ENCODE measurements at regions not wholly inside any gene's neighbourhood (a gene's known extent, or its start where the extent isn't known, plus 50 kb on each side); places are given as distances from the start of the nearest gene placed in this dataset.

DNA sequence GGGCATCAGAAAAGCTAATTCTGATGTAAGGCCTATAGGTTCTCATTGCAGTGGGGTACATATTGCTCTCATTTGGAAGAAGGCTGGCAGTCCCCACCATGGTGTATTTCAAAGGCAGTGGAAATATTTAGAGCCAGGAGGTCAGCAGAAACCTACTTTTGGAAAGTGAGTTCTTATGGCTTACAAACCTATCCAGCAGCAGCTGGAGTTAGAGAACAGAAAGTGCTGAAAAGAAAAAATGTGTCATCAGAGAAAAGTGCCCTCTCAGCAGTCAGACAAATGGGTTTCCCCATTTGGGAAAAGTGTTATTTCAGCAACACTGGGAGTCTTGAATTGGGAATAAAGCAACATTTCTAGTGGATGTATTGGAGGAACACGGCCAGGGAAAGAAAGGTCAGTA lies 105.7 kb upstream of the IGFBP3 start:
- no peak overlapping the region for H3K9ac ChIP-seq (ENCODE audit: control insufficient read depth, insufficient read depth, low read length)
- TF ChIP-seq BMI1 (IDR thresholded peaks at IDR 0.05; ENCODE audit: borderline replicate concordance) (no peak), ZNF207 (IDR thresholded peaks at IDR 0.05; ENCODE audit: borderline replicate concordance) (no peak), MEF2B (IDR thresholded peaks at IDR 0.05; ENCODE audit: partially characterized antibody, poor library complexity, severe bottlenecking) (no peak), PAX8 (IDR thresholded peaks at IDR 0.05) (no peak), CHD1 (IDR thresholded peaks at IDR 0.05; ENCODE audit: low read depth, low read length) (no peak), IKZF1 (conservative IDR thresholded peaks at IDR 0.05) (no peak)
- TF ChIP-seq, protein P1, sequence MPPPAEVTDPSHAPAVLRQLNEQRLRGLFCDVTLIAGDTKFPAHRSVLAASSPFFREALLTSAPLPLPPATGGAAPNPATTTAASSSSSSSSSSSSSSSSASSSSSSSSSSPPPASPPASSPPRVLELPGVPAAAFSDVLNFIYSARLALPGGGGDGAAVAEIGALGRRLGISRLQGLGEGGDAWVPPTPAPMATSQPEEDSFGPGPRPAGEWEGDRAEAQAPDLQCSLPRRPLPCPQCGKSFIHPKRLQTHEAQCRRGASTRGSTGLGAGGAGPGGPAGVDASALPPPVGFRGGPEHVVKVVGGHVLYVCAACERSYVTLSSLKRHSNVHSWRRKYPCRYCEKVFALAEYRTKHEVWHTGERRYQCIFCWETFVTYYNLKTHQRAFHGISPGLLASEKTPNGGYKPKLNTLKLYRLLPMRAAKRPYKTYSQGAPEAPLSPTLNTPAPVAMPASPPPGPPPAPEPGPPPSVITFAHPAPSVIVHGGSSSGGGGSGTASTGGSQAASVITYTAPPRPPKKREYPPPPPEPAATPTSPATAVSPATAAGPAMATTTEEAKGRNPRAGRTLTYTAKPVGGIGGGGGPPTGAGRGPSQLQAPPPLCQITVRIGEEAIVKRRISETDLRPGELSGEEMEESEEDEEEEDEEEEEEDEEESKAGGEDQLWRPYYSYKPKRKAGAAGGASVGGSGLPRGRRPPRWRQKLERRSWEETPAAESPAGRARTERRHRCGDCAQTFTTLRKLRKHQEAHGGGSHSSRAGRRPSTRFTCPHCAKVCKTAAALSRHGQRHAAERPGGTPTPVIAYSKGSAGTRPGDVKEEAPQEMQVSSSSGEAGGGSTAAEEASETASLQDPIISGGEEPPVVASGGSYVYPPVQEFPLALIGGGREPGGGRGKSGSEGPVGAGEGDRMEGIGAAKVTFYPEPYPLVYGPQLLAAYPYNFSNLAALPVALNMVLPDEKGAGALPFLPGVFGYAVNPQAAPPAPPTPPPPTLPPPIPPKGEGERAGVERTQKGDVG (CRISPR knock-in tag; IDR thresholded peaks at IDR 0.05), result no peak
- TF ChIP-seq, protein P2, sequence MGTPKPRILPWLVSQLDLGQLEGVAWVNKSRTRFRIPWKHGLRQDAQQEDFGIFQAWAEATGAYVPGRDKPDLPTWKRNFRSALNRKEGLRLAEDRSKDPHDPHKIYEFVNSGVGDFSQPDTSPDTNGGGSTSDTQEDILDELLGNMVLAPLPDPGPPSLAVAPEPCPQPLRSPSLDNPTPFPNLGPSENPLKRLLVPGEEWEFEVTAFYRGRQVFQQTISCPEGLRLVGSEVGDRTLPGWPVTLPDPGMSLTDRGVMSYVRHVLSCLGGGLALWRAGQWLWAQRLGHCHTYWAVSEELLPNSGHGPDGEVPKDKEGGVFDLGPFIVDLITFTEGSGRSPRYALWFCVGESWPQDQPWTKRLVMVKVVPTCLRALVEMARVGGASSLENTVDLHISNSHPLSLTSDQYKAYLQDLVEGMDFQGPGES (IDR thresholded peaks at IDR 0.05), result no peak
- TF ChIP-seq, protein P3, sequence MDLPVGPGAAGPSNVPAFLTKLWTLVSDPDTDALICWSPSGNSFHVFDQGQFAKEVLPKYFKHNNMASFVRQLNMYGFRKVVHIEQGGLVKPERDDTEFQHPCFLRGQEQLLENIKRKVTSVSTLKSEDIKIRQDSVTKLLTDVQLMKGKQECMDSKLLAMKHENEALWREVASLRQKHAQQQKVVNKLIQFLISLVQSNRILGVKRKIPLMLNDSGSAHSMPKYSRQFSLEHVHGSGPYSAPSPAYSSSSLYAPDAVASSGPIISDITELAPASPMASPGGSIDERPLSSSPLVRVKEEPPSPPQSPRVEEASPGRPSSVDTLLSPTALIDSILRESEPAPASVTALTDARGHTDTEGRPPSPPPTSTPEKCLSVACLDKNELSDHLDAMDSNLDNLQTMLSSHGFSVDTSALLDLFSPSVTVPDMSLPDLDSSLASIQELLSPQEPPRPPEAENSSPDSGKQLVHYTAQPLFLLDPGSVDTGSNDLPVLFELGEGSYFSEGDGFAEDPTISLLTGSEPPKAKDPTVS (IDR thresholded peaks at IDR 0.05; ENCODE audit: low read depth, low read length), result no peak
- H4K20me1 ChIP-seq (ENCODE audit: control insufficient read depth, insufficient read depth), result no peaks in the 10 kb centered on the region
- FAIRE-seq (no peak), ATAC-seq (no peak), DNase-seq (ENCODE audit: low read depth, low spot score) (no peak)
- H3K4me3 ChIP-seq, result no peak overlapping the region
- no peaks in the 10 kb centered on the region for H3K27me3 ChIP-seq (replicated peaks in 1 of 2; ENCODE audit: control insufficient read depth in 2 of 2, insufficient read depth in 2 of 2, low read length in 1 of 2)
- H3K79me2 ChIP-seq (ENCODE audit: control insufficient read depth, insufficient read depth, low read length), result no peaks in the 10 kb centered on the region
- H3K4me2 ChIP-seq (ENCODE audit: control insufficient read depth, insufficient read depth), result no peak overlapping the region
- ChIA-PET SMC1A (ENCODE audit: uncharacterized antibody, unreplicated experiment) (interaction anchor here (2.0 kb wide), 1 partner anchor 11 kb away, joined by 8 read pairs; no protein-coding TSS in a partner anchor), POLR2A (no interaction called here), CTCF (no interaction called here), RAD21 (ENCODE audit: unreplicated experiment) (no interaction called here)
- no peaks in the 10 kb centered on the region for H3K9me3 ChIP-seq (replicated peaks; ENCODE audit: control insufficient read depth, insufficient read depth, low read length)
- intact Hi-C loops (cut with micrococcal nuclease; ENCODE audit: unreplicated experiment), result no loop called here
- H3K27ac ChIP-seq (ENCODE audit: control insufficient read depth, insufficient read depth), result no peak overlapping the region
- no peaks in the 10 kb centered on the region for H3K4me1 ChIP-seq (ENCODE audit: control insufficient read depth, insufficient read depth, low read length)
- WGBS (ENCODE audit: insufficient coverage, insufficient replicate concordance, low lambda C conversion rate, missing lambda C conversion rate), result 0% methylated on average over 1 of the region's 1 CpG
- no peaks in the 10 kb centered on the region for H3K36me3 ChIP-seq (ENCODE audit: control insufficient read depth in 2 of 2, insufficient read depth in 2 of 2, low read length in 1 of 2)
- BruUV-seq (replicated peaks), result no TSS peak
- in situ Hi-C loops (cut with MboI), result no loop called here
- no peak overlapping the region for H2AFZ ChIP-seq (ENCODE audit: control insufficient read depth, low read depth, low read length)
